ENCODE measurements at regions not wholly inside any gene's neighbourhood (a gene's known extent, or its start where the extent isn't known, plus 50 kb on each side); places are given as distances from the start of the nearest gene placed in this dataset.
"Not testable (repeated sequence)": the region's sequence is repeated elsewhere in the genome, so short reads cannot be mapped to it uniquely, and the experiment has no call there.

- no peak overlapping the region for H3K4me3 ChIP-seq (ENCODE audit: low read depth, low read length)
- TF ChIP-seq, protein P1, sequence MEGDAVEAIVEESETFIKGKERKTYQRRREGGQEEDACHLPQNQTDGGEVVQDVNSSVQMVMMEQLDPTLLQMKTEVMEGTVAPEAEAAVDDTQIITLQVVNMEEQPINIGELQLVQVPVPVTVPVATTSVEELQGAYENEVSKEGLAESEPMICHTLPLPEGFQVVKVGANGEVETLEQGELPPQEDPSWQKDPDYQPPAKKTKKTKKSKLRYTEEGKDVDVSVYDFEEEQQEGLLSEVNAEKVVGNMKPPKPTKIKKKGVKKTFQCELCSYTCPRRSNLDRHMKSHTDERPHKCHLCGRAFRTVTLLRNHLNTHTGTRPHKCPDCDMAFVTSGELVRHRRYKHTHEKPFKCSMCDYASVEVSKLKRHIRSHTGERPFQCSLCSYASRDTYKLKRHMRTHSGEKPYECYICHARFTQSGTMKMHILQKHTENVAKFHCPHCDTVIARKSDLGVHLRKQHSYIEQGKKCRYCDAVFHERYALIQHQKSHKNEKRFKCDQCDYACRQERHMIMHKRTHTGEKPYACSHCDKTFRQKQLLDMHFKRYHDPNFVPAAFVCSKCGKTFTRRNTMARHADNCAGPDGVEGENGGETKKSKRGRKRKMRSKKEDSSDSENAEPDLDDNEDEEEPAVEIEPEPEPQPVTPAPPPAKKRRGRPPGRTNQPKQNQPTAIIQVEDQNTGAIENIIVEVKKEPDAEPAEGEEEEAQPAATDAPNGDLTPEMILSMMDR (IDR thresholded peaks at IDR 0.05; ENCODE audit: low read depth, low read length, missing control alignments), result no peak
- no peak for DNase-seq (ENCODE audit: low read depth)
Observed at GRCh38 chrX:137771537-137771936, 205.6 kb downstream of the ZIC3 start.

GRCh38 chrX:137792214-137792613, 226.3 kb downstream of the ZIC3 start:
- no peak overlapping the region for H3K4me3 ChIP-seq (ENCODE audit: low read depth, low read length)
- no peak for DNase-seq (ENCODE audit: low read depth)
- TF ChIP-seq, protein P1 (IDR thresholded peaks at IDR 0.05; ENCODE audit: low read depth, low read length, missing control alignments), result no peak

DNA sequence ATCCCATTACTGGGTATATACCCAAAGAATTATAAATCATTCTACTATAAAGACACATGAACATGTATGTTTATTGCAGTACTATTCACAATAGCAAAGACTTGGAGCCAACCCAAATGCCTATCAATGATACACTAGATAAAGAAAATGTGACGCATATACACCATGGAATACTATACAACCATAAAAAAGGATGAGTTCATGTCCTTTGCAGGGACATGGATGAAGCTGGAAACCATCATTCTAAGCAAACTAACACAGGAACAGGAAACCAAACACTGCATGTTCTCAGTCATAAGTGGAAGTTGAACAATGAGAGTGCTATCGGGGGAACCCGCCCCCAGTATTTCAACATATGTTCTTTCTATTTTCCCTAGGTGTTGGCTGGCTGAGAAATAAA, 232.0 kb downstream of the ZIC3 start:
- not testable (repeated sequence) for H3K4me3 ChIP-seq (ENCODE audit: low read depth, low read length); DNase-seq (ENCODE audit: low read depth)

- TF ChIP-seq, protein P1 (IDR thresholded peaks at IDR 0.05; ENCODE audit: low read depth, low read length, missing control alignments), result no peak
- no peak for DNase-seq (ENCODE audit: low read depth)
- no peak overlapping the region for H3K4me3 ChIP-seq (ENCODE audit: low read depth, low read length)
Observed at GRCh38 chrX:137823257-137823656, 257.3 kb downstream of the ZIC3 start.

GRCh38 chrX:137847376-137847775, 281.4 kb downstream of the ZIC3 start:
- TF ChIP-seq, protein P1 (IDR thresholded peaks at IDR 0.05; ENCODE audit: low read depth, low read length, missing control alignments), result no peak
- DNase-seq (ENCODE audit: low read depth), result no peak
- H3K4me3 ChIP-seq (ENCODE audit: low read depth, low read length), result no peak overlapping the region

DNA sequence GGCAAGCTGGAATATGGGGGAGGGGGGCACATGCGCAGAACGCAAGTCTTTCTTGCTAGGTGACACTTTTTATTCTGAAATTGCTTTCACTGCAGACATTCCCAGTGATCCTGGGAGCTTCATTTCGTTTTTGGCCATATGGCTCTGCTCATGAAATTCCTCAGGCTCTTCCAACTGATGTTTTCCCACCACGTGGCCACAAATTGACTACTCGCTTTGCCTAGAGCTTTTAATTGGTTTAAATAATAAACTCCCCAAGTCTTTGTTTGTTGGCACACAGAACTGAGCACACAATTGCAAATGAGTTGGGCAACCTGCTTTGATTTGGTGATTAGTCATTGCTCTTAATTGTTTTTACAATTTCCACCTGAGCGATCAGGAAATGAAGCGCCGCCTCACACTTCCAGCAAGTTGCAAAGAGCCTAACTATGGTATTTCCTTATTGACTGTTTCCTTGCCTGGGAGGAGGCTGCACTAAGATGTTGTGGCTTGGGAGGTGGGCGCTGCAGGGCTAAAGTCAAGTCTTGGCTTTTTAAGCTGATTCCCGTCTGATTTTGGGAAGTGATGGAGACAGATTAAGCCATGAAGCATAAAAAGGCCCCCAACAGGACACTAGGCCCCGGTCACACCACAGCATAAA, 282.5 kb downstream of the ZIC3 start:
- H3K4me3 ChIP-seq (ENCODE audit: low read depth, low read length), result no peak overlapping the region
- TF ChIP-seq, protein P1 (IDR thresholded peaks at IDR 0.05; ENCODE audit: low read depth, low read length, missing control alignments), result no peak
- no peak for DNase-seq (ENCODE audit: low read depth)

DNA sequence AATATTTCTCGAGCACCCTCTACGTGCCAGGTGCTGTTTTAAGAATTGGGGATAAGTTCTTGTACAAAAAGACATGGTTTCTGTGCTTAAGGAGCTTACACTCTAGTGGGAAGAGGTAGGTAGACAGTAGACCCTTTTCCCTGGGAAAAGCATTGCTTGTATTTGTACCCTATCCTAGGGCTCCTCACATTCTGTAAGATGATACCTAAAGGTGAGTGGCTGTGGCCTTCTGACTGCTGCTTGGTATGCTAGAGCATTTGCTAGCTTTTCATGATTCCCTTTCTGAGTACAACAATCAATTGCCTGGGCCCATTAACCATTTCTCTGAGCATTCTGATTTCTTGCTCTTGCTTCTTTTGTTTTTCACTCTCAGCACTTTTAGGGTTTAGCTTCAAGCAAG, 286.6 kb downstream of the ZIC3 start:
- TF ChIP-seq, protein P1 (IDR thresholded peaks at IDR 0.05; ENCODE audit: low read depth, low read length, missing control alignments), result no peak
- no peak overlapping the region for H3K4me3 ChIP-seq (ENCODE audit: low read depth, low read length)
- DNase-seq (ENCODE audit: low read depth), result no peak

All from GM12864 (cell line).